Subcutaneous abdominal adipose tissue (tissue), 5 donors: ENCODE measurements at regions not wholly inside any gene's neighbourhood (a gene's known extent, or its start where the extent isn't known, plus 50 kb on each side); places are given as distances from the start of the nearest gene placed in this dataset.
"Not testable (repeated sequence)": the region's sequence is repeated elsewhere in the genome, so short reads cannot be mapped to it uniquely, and the experiment has no call there.

ENCODE experiments used
- H3K27ac ChIP-seq: one replicate; pipeline ENCODE4 v1.7.0; 2013; ENCODE audit warnings: low read depth, mild to moderate bottlenecking, inconsistent platforms, low read length, moderate library complexity
- H3K27me3 ChIP-seq, 5 donors: one replicate each; pipeline ENCODE4 v1.7.0; 2013; ENCODE audit warnings: low read length in 5 of 5, inconsistent platforms in 1 of 5; ENCODE audit not compliant: control insufficient read depth in 5 of 5, insufficient read depth in 4 of 5
- H3K36me3 ChIP-seq, 5 donors: one replicate each; pipeline ENCODE4 v1.7.0; 2013; ENCODE audit warnings: low read length in 5 of 5; ENCODE audit not compliant: control insufficient read depth in 5 of 5, insufficient read depth in 5 of 5
- H3K4me1 ChIP-seq, 5 donors: one replicate each; pipeline ENCODE4 v1.7.0; 2013; ENCODE audit warnings: low read length in 5 of 5, mild to moderate bottlenecking in 3 of 5, moderate library complexity in 1 of 5; ENCODE audit not compliant: control insufficient read depth in 5 of 5, insufficient read depth in 5 of 5
- H3K4me3 ChIP-seq, 5 donors: one replicate each; pipeline ENCODE4 v1.7.0; 2013; ENCODE audit warnings: low read length in 5 of 5, low read depth in 1 of 5
- H3K9ac ChIP-seq, 5 donors: one replicate each; pipeline ENCODE4 v1.7.0; 2013; ENCODE audit warnings: low read length in 5 of 5, mild to moderate bottlenecking in 4 of 5, moderate library complexity in 3 of 5
- H3K9me3 ChIP-seq, 5 donors: one replicate each; pipeline ENCODE4 v1.7.0; 2013; ENCODE audit warnings: low read length in 5 of 5; ENCODE audit not compliant: control insufficient read depth in 5 of 5
- donor health status: healthy.
- donor health status: healthy.
- donor health status: healthy.
- donor health status: healthy.
- donor health status: healthy.

GRCh38 chr1:199573047-199573446, 454.5 kb upstream of the NR5A2 start:
- Histone ChIP-seq H3K9me3 (no peaks in the 10 kb centered on the region), H3K4me1 (peaks cover 0 to 7% (median 0%) of the 10 kb centered on the region in 5 donors), H3K27ac (no peak overlapping the region), H3K36me3 (no peaks in the 10 kb centered on the region), H3K4me3 (no peak overlapping the region), H3K9ac (no peak overlapping the region), H3K27me3 (no peaks in the 10 kb centered on the region)

- Histone ChIP-seq H3K9me3 (no peaks in the 10 kb centered on the region), H3K27ac (no peak overlapping the region), H3K4me1 (peaks cover 0 to 7% (median 0%) of the 10 kb centered on the region in 5 donors), H3K36me3 (no peaks in the 10 kb centered on the region), H3K4me3 (no peak overlapping the region), H3K27me3 (no peaks in the 10 kb centered on the region), H3K9ac (no peak overlapping the region)
Observed at GRCh38 chr1:199574950-199575349, 452.6 kb upstream of the NR5A2 start.

GRCh38 chr1:199580300-199580699, 447.2 kb upstream of the NR5A2 start:
- H3K9me3 ChIP-seq, result no peaks in the 10 kb centered on the region
- H3K27ac ChIP-seq, result no peak overlapping the region
- H3K9ac ChIP-seq, result no peak overlapping the region
- H3K27me3 ChIP-seq, result no peaks in the 10 kb centered on the region
- H3K4me1 ChIP-seq, result peaks cover 0 to 4% (median 0%) of the 10 kb centered on the region in 5 donors
- H3K4me3 ChIP-seq, result no peak overlapping the region
- no peaks in the 10 kb centered on the region for H3K36me3 ChIP-seq

GRCh38 chr1:199585392-199585791, 442.1 kb upstream of the NR5A2 start:
- Histone ChIP-seq H3K9ac (no peak overlapping the region), H3K4me3 (no peak overlapping the region), H3K27me3 (no peaks in the 10 kb centered on the region), H3K36me3 (no peaks in the 10 kb centered on the region), H3K27ac (no peak overlapping the region), H3K9me3 (no peaks in the 10 kb centered on the region), H3K4me1 (peaks cover 0 to 4% (median 0%) of the 10 kb centered on the region in 5 donors)

GRCh38 chr1:199590708-199591107, 436.8 kb upstream of the NR5A2 start:
- Histone ChIP-seq H3K4me3 (no peak overlapping the region), H3K9ac (no peak overlapping the region), H3K27ac (no peak overlapping the region), H3K9me3 (no peaks in the 10 kb centered on the region), H3K27me3 (no peaks in the 10 kb centered on the region), H3K36me3 (no peaks in the 10 kb centered on the region), H3K4me1 (no peaks in the 10 kb centered on the region)

GRCh38 chr1:199591468-199591867, 436.0 kb upstream of the NR5A2 start:
- no peak overlapping the region for H3K9ac ChIP-seq
- no peaks in the 10 kb centered on the region for H3K27me3 ChIP-seq
- H3K27ac ChIP-seq, result no peak overlapping the region
- no peaks in the 10 kb centered on the region for H3K4me1 ChIP-seq
- no peaks in the 10 kb centered on the region for H3K36me3 ChIP-seq
- peaks cover 0 to 3% (median 0%) of the 10 kb centered on the region in 5 donors for H3K9me3 ChIP-seq
- H3K4me3 ChIP-seq, result no peak overlapping the region

GRCh38 chr1:199593475-199593874, 434.0 kb upstream of the NR5A2 start:
- Histone ChIP-seq H3K4me3 (no peak overlapping the region), H3K4me1 (no peaks in the 10 kb centered on the region), H3K27me3 (no peaks in the 10 kb centered on the region), H3K9me3 (peaks cover 0 to 12% (median 0%) of the 10 kb centered on the region in 5 donors), H3K36me3 (no peaks in the 10 kb centered on the region), H3K27ac (no peak overlapping the region), H3K9ac (no peak overlapping the region)

- H3K9ac ChIP-seq, H3K4me1 ChIP-seq, H3K36me3 ChIP-seq, H3K27ac ChIP-seq, H3K27me3 ChIP-seq, H3K4me3 ChIP-seq: not testable (repeated sequence)
- H3K9me3 ChIP-seq, result peaks cover 0 to 12% (median 0%) of the 10 kb centered on the region in 5 donors
Observed at GRCh38 chr1:199596448-199596847, 431.1 kb upstream of the NR5A2 start.

- Histone ChIP-seq H3K27ac (no peak overlapping the region), H3K27me3 (no peaks in the 10 kb centered on the region), H3K4me1 (no peaks in the 10 kb centered on the region)
Observed at GRCh38 chr1:199597152-199597551, 430.4 kb upstream of the NR5A2 start.

GRCh38 chr1:199608414-199608813, 419.1 kb upstream of the NR5A2 start:
- H3K36me3 ChIP-seq, result no peaks in the 10 kb centered on the region
- H3K27me3 ChIP-seq, result no peaks in the 10 kb centered on the region
- H3K27ac ChIP-seq, result no peak overlapping the region
- H3K9me3 ChIP-seq, result peaks cover 0 to 3% (median 0%) of the 10 kb centered on the region in 5 donors
- no peaks in the 10 kb centered on the region for H3K4me1 ChIP-seq
- no peak overlapping the region for H3K9ac ChIP-seq
- H3K4me3 ChIP-seq, result no peak overlapping the region

More at GRCh38 chr1:199597152-199597551, 430.4 kb upstream of the NR5A2 start:
- no peak overlapping the region for H3K9ac ChIP-seq
- H3K36me3 ChIP-seq, result no peaks in the 10 kb centered on the region
- no peak overlapping the region for H3K4me3 ChIP-seq
- H3K9me3 ChIP-seq, result peaks cover 0 to 15% (median 0%) of the 10 kb centered on the region in 5 donors
